KBM-7 (cell line): ENCODE measurements at regions not wholly inside any gene's neighbourhood (a gene's known extent, or its start where the extent isn't known, plus 50 kb on each side); places are given as distances from the start of the nearest gene placed in this dataset.

Experiments used
- DNase-seq: peaks from one replicate; pipeline ENCODE4 v3.0.0-alpha.2; 2015
- in situ Hi-C: fragments of 300-500 bp; cut with MboI; formaldehyde crosslinking; loops from 2 replicates; pipeline ENCODE4 v1.14.3; 2020; ENCODE audit warnings: low sequenced_read_pairs, low pct_unique_long_range_greater_than_20kb, mixed read lengths

GRCh38 chr7:25353732-25354131 lies 125.4 kb upstream of the NPVF start:
- in situ Hi-C loops: no loop called here
- no peak for DNase-seq

GRCh38 chr7:25356534-25357151 lies 128.4 kb upstream of the NPVF start:
- in situ Hi-C loops: no loop called here

GRCh38 chr7:25358926-25359325 lies 130.6 kb upstream of the NPVF start:
- in situ Hi-C loops: no loop called here
- DNase-seq: no peak

More at GRCh38 chr7:25356534-25357151, 128.4 kb upstream of the NPVF start:
- no peak for DNase-seq

- in situ Hi-C loops: no loop called here
- no peak for DNase-seq
Observed at GRCh38 chr7:25359471-25360059, 131.3 kb upstream of the NPVF start.

GRCh38 chr7:25360451-25360850 lies 132.2 kb upstream of the NPVF start:
- in situ Hi-C loops: no loop called here
- no peak for DNase-seq

GRCh38 chr7:25361387-25361786 lies 133.1 kb upstream of the NPVF start:
- no peak for DNase-seq
- in situ Hi-C loops: no loop called here

- in situ Hi-C loops: no loop called here
- no peak for DNase-seq
Observed at GRCh38 chr7:25361863-25362262, 133.6 kb upstream of the NPVF start.

- in situ Hi-C loops: no loop called here
- DNase-seq: no peak
Observed at GRCh38 chr7:25368599-25369201, 140.4 kb upstream of the NPVF start.

GRCh38 chr7:25369786-25370185 lies 141.5 kb upstream of the NPVF start:
- in situ Hi-C loops: no loop called here
- DNase-seq: no peak

GRCh38 chr7:25371972-25372371 lies 143.7 kb upstream of the NPVF start:
- in situ Hi-C loops: no loop called here
- DNase-seq: no peak

- no peak for DNase-seq
- in situ Hi-C loops: no loop called here
Observed at GRCh38 chr7:25375805-25376600, 147.7 kb upstream of the NPVF start.

- in situ Hi-C loops: loop anchor here (10.0 kb wide), 1 partner anchor 125 kb away; no protein-coding TSS in a partner anchor
- no peak for DNase-seq
Observed at GRCh38 chr7:25379351-25380300, 151.3 kb upstream of the NPVF start.

GRCh38 chr7:25381818-25382589 lies 153.7 kb upstream of the NPVF start:
- DNase-seq: no peak
- in situ Hi-C loops: loop anchor here (10.0 kb wide), 1 partner anchor 127 kb away; no protein-coding TSS in a partner anchor

- DNase-seq: no peak
- in situ Hi-C loops: loop anchor here (10.0 kb wide), 1 partner anchor 128 kb away; no protein-coding TSS in a partner anchor
Observed at GRCh38 chr7:25382869-25383268, 154.6 kb upstream of the NPVF start.

- in situ Hi-C loops: loop anchor here (10.0 kb wide), 1 partner anchor 129 kb away; no protein-coding TSS in a partner anchor
- DNase-seq: no peak
Observed at GRCh38 chr7:25383402-25383801, 155.1 kb upstream of the NPVF start.

- DNase-seq: no peak
- in situ Hi-C loops: loop anchor here (10.0 kb wide), 1 partner anchor 130 kb away; no protein-coding TSS in a partner anchor
Observed at GRCh38 chr7:25384788-25385505, 156.7 kb upstream of the NPVF start.

- no peak for DNase-seq
- in situ Hi-C loops: loop anchor here (10.0 kb wide), 1 partner anchor 131 kb away; no protein-coding TSS in a partner anchor
Observed at GRCh38 chr7:25385506-25386136, 157.3 kb upstream of the NPVF start.
